Ovary (tissue), 7 donors: ENCODE measurements at regions not wholly inside any gene's neighbourhood (a gene's known extent, or its start where the extent isn't known, plus 50 kb on each side); places are given as distances from the start of the nearest gene placed in this dataset.
"Not testable (repeated sequence)": the region's sequence is repeated elsewhere in the genome, so short reads cannot be mapped to it uniquely, and the experiment has no call there.

Source experiments
- DNase-seq, 5 donors: peaks; one replicate each; pipeline ENCODE4 v3.0.0-alpha.2; 2019 to 2020
- H3K27ac ChIP-seq, 2 donors: fragments of 200-600 bp; one replicate each; pipeline versions ENCODE4 v1.5.1 to v1.8.0; 2019 to 2022
- H3K27me3 ChIP-seq: fragments of 200-600 bp; one replicate; pipeline ENCODE4 v1.8.0; 2022
- H3K36me3 ChIP-seq: fragments of 200-600 bp; sonication (generic); one replicate; pipeline ENCODE4 v1.5.1; 2019
- H3K4me1 ChIP-seq: one replicate; pipeline ENCODE4 v1.8.1; 2013; ENCODE audit warnings: mild to moderate bottlenecking, moderate library complexity; ENCODE audit not compliant: insufficient read depth
- H3K4me3 ChIP-seq: fragments of 200-600 bp; sonication (generic); one replicate; pipeline ENCODE4 v1.5.1; 2017
- H3K9me3 ChIP-seq, 2 donors: fragments of 200-600 bp in 1 of 2; sonication (generic) in 1 of 2; one replicate each; pipeline versions ENCODE4 v1.5.1 to v1.8.1; 2013 to 2019; ENCODE audit warnings: mild to moderate bottlenecking in 1 of 2, moderate library complexity in 1 of 2
- EP300 ChIP-seq: sonication (generic); formaldehyde crosslinking; IDR thresholded peaks from one replicate; pipeline ENCODE4 v1.6.1; 2017; ENCODE audit warnings: antibody characterized with exemption
- POLR2A ChIP-seq: fragments of 450-650 bp; IDR thresholded peaks from one replicate; pipeline ENCODE4 v1.6.1; 2017; ENCODE audit warnings: antibody characterized with exemption, mild to moderate bottlenecking, moderate library complexity
- WGBS, 3 donors: extraction: QIAGEN DNeasy Blood & Tissue Kit in 1 of 3; methylation state at CpG; one replicate each; pipeline versions ENCODE4 v1.1.5 to v1.1.7; 2013 to 2017; 5-methylcytosine and 5-hydroxymethylcytosine counted together
- intact Hi-C, 4 donors: fragments of 100-400 bp; cut with DNase I; formaldehyde crosslinking; loops; one replicate each; pipeline versions ENCODE4 v1.11.0 to v1.15.1; 2022 to 2023
- TF ChIP-seq, protein P1 (sequence below), 3 donors: fragments of 450-650 bp in 2 of 3; fragments of 200-600 bp in 1 of 3; IDR thresholded peaks; one replicate each; pipeline versions ENCODE4 v1.5.1 to v1.8.0; 2016 to 2022; ENCODE audit warnings: antibody characterized with exemption in 3 of 3, mild to moderate bottlenecking in 1 of 3
- donor health status: DM: no; HTN: no; CAD: no; lungs with moderate emphysema.
- donor health status: DM: no; HTN: no; CAD: no.
- donor health status: Bipolar disorder and iron deficiency.
- donor health status: DM: no; HTN: no; CAD: no.
- donor health status: DM: yes; HTN: yes; CAD: no.

DNA sequence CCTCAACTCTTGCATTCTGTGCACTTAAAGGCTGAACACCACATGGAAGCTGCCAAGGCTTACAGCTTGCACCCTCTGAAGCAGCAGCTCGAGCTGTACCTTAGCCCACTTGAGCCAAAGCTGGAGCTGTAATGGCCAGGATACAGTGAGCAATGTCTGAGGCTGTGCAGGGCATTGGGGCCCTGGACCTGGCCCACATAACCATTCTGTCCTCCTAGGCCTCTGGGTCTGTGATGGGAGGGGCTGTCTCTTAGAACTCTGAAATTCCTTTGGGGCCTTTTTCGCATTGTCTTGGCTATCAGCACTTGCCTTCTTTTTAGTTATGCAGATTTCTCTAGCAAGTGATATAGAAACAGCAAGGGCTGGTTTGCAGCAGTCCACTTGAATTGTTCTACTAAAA, 303.8 kb upstream of the CLEC14A start:
- Histone ChIP-seq H3K4me1 (no peaks in the 10 kb centered on the region), H3K27me3 (no peaks in the 10 kb centered on the region), H3K36me3 (no peaks in the 10 kb centered on the region), H3K9me3 (no peaks in the 10 kb centered on the region), H3K27ac (no peak overlapping the region), H3K4me3 (no peak overlapping the region)
- 56 to 66% (median 62%) methylated on average over 2 of the region's 2 CpGs for WGBS, 3 donors
- no peak for DNase-seq
- intact Hi-C loops, result no loop called here
- TF ChIP-seq EP300 (no peak), POLR2A (no peak)
- TF ChIP-seq, protein P1, sequence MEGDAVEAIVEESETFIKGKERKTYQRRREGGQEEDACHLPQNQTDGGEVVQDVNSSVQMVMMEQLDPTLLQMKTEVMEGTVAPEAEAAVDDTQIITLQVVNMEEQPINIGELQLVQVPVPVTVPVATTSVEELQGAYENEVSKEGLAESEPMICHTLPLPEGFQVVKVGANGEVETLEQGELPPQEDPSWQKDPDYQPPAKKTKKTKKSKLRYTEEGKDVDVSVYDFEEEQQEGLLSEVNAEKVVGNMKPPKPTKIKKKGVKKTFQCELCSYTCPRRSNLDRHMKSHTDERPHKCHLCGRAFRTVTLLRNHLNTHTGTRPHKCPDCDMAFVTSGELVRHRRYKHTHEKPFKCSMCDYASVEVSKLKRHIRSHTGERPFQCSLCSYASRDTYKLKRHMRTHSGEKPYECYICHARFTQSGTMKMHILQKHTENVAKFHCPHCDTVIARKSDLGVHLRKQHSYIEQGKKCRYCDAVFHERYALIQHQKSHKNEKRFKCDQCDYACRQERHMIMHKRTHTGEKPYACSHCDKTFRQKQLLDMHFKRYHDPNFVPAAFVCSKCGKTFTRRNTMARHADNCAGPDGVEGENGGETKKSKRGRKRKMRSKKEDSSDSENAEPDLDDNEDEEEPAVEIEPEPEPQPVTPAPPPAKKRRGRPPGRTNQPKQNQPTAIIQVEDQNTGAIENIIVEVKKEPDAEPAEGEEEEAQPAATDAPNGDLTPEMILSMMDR (IDR thresholded peaks at IDR 0.05), result no peak

DNA sequence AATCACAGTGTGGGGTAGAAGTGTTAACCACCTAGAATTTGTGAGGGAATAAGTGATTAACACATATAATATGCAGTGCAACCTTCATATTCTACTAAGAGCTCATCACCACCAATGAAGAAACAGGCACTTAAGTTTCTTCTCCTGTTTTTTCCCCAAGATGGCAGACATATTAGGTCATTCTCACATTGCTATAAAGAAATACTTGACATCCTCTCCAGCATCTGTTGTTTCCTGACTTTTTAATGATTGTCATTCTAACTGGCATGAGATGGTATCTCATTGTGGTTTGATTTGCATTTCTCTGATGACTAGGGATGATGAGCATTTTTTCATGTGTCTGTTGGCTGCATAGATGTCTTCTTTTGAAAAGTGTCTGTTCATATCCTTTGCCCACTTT, 301.5 kb upstream of the CLEC14A start:
- DNase-seq, H3K4me3 ChIP-seq, H3K36me3 ChIP-seq, H3K27ac ChIP-seq, H3K4me1 ChIP-seq, H3K27me3 ChIP-seq, H3K9me3 ChIP-seq, intact Hi-C loops: not testable (repeated sequence)

DNA sequence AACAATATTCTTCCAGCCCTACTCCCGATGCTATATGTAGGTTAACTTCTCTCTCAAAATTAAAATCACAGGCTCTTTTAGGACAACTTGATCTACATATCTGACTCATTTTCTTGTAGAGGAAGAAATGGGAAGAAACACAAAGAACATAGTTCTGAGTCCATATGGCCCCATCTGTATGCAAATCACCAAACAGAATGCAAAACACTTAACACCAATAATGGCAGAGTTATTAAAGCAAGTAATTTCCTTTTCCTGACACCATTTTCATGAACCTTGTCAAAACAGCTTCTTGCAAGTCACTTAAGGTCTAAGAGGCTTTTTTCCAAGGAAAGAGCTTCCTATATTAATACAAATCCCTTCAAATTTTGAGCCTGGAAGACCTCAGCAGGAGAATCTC, 300.4 kb upstream of the CLEC14A start:
- Histone ChIP-seq H3K4me3 (no peak overlapping the region), H3K36me3 (no peaks in the 10 kb centered on the region), H3K27me3 (no peaks in the 10 kb centered on the region), H3K27ac (no peak overlapping the region), H3K4me1 (no peaks in the 10 kb centered on the region), H3K9me3 (no peaks in the 10 kb centered on the region)
- TF ChIP-seq, protein P1 (IDR thresholded peaks at IDR 0.05), result no peak
- no peak for TF ChIP-seq POLR2A
- TF ChIP-seq EP300, result no peak
- intact Hi-C loops, result no loop called here
- 37 to 68% (median 44%) methylated on average over 1 of the region's 1 CpG for WGBS, 3 donors
- DNase-seq, result no peak

DNA sequence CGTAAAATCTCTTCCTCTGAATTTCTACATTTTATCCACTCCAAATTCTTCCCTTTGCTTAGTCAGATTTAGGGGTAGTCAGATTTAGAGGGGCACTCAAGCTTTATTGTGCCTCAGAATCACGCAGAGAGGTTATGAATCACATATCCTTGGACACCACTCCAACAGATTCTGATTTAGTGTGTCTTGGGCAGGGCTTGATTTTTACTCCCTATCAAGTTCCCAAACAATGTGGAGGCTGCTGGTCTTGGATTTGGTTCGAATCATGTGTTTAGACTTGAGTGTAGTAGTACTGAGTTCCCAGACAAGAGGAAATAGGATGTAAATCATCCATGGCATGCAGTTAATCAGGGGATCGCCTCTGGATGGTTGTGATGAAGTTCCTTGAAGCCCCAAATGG, 298.1 kb upstream of the CLEC14A start:
- intact Hi-C loops, result no loop called here
- Histone ChIP-seq H3K27me3 (no peaks in the 10 kb centered on the region), H3K4me3 (no peak overlapping the region), H3K9me3 (no peaks in the 10 kb centered on the region), H3K4me1 (no peaks in the 10 kb centered on the region), H3K36me3 (no peaks in the 10 kb centered on the region), H3K27ac (no peak overlapping the region)
- 45 to 51% (median 48%) methylated on average over 4 of the region's 4 CpGs for WGBS, 3 donors
- DNase-seq, result no peak
- TF ChIP-seq EP300 (no peak), POLR2A (no peak)
- TF ChIP-seq, protein P1 (IDR thresholded peaks at IDR 0.05), result no peak

DNA sequence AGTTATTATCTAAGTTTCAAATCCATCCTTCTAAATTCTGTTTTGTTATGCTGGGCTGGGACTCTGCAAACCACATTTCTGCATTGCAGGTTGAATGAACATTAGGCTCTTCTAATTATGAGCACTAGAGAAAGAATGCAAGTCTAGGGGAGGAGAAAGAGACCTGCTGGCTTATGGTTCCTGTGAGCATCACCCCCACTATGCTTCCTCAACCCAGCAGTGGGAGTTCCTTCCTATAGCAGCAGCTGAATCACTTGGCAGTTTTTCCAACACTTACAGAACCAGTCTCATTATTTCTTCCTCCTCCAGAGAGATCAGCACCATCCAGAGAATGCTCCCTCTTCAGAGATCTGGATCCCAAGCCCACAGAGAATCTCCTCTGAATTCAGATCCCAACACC, 297.7 kb upstream of the CLEC14A start:
- intact Hi-C loops, result no loop called here
- no peaks in the 10 kb centered on the region for H3K36me3 ChIP-seq
- no peak for DNase-seq
- H3K4me3 ChIP-seq, result no peak overlapping the region
- H3K4me1 ChIP-seq, result no peaks in the 10 kb centered on the region
- TF ChIP-seq, protein P1 (IDR thresholded peaks at IDR 0.05), result no peak
- TF ChIP-seq EP300 (no peak), POLR2A (no peak)
- H3K27me3 ChIP-seq, result no peaks in the 10 kb centered on the region
- no peaks in the 10 kb centered on the region for H3K9me3 ChIP-seq
- H3K27ac ChIP-seq, result no peak overlapping the region
